A549 (cell line): ENCODE measurements at regions not wholly inside any gene's neighbourhood (a gene's known extent, or its start where the extent isn't known, plus 50 kb on each side); places are given as distances from the start of the nearest gene placed in this dataset.

Experiments
- CHD2 ChIP-seq: fragments of 150-350 bp; IDR thresholded peaks from 2 replicates; pipeline ENCODE4 v1.6.1; 2014; ENCODE audit warnings: low read length; ENCODE audit not compliant: partially characterized antibody
- MAZ ChIP-seq: fragments of 150-350 bp; IDR thresholded peaks from 2 replicates; pipeline ENCODE4 v1.6.1; 2014; ENCODE audit warnings: antibody characterized with exemption, low read depth, low read length, borderline replicate concordance

DNA sequence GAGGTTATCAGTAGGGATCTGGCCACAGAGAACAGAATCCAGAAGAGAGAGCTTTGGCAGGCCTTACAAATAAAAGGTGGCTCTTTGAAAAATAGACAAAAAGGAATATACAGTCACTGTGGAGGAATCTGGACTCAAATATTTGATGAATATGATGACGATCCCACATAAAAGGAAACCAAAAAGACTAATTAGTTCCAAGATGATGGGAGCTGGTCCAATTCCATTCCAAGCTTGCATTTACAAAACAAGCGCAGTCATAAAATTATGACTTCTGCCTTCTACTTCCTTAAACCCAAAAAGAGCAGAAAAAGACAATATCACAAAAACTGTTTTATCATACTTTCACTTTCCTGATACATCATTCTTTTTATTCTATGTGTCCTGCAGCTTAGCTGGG is 285.8 kb downstream of the DIPK2A start:
- TF ChIP-seq MAZ (no peak), CHD2 (no peak)
